ENCODE measurements at regions not wholly inside any gene's neighbourhood (a gene's known extent, or its start where the extent isn't known, plus 50 kb on each side); places are given as distances from the start of the nearest gene placed in this dataset.

DNA sequence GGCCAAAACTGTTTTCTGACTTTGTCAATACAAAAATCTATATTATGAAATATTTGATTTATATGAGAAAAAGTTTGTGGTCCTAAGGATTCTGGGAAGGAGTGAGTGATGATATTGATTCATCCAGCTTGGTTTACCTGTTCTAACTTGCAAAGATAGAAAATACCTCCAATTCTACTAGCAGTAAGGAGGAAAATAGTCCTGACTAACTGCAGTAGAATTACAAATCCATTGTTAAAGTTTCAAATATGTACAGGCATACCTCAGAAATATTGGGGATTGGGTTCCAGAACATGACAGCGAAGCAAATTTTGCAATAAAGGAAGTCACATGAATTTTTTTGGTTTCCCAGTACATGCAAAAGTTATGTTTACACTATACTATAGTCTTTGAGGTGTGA is 158.8 kb upstream of the CYRIA start:
- H3K27me3 Mint-ChIP-seq = peaks cover 0 to 13% (median 2%) of the 10 kb centered on the region in 5 donors
- Histone ChIP-seq H3K36me3 (ENCODE audit: control insufficient read depth in 2 of 3, insufficient read depth in 3 of 3, low read length in 3 of 3) (no peaks in the 10 kb centered on the region), H3K27me3 (ENCODE audit: control insufficient read depth in 2 of 2, insufficient read depth in 2 of 2, low read length in 2 of 2) (no peaks in the 10 kb centered on the region), H3K4me1 (ENCODE audit: control insufficient read depth in 2 of 2, insufficient read depth in 2 of 2, low read length in 2 of 2) (no peaks in the 10 kb centered on the region), H3K27ac (ENCODE audit: low read depth, low read length) (no peak overlapping the region), H3K4me3 (ENCODE audit: low read length) (no peak overlapping the region), H3K9me3 (ENCODE audit: control insufficient read depth in 2 of 3, low read length in 3 of 3) (no peaks in the 10 kb centered on the region)
- intact Hi-C loops (cut with micrococcal nuclease) = no loop called here
- no peak overlapping the region for H3K27ac Mint-ChIP-seq
- H3K4me1 Mint-ChIP-seq = no peaks in the 10 kb centered on the region
- ChIA-PET CTCF (no interaction called here), POLR2A (no interaction called here)
- peaks cover 0 to 1% (median 0%) of the 10 kb centered on the region in 11 donors for H3K9me3 Mint-ChIP-seq
- DNase-seq = no peak
- ATAC-seq = no peak
- no peaks in the 10 kb centered on the region for H3K36me3 Mint-ChIP-seq
- H3K4me3 Mint-ChIP-seq = no peak overlapping the region

DNA sequence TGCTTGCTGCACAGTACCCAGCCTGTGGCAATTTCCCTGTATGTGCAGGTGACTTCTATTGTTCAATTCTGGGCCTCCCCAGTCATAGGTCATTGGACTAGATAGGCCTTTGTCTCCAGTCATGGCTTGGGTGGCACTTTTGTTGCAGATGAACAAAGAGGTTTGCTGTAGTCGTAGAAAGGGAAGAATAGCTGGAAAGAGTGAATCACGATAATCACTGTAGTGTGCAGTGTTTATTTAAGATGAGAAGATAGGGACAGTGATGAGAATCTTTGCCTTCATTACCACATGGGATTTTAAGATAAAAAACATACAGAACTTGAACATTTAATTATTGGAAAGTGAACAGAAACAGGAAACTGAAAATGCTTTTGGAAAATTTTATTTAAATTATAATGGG is 156.1 kb upstream of the CYRIA start:
- no peaks in the 10 kb centered on the region for H3K36me3 Mint-ChIP-seq
- DNase-seq (no peak), ATAC-seq (no peak)
- no peaks in the 10 kb centered on the region for H3K9me3 ChIP-seq (ENCODE audit: control insufficient read depth in 2 of 3, low read length in 3 of 3)
- intact Hi-C loops (cut with micrococcal nuclease) = no loop called here
- H3K27me3 ChIP-seq (ENCODE audit: control insufficient read depth in 2 of 2, insufficient read depth in 2 of 2, low read length in 2 of 2) = no peaks in the 10 kb centered on the region
- H3K27ac Mint-ChIP-seq = peak overlapping the region in 1 of 9 donors; percentile 27
- H3K4me3 Mint-ChIP-seq = no peak overlapping the region
- ChIA-PET CTCF (no interaction called here), POLR2A (no interaction called here)
- H3K36me3 ChIP-seq (ENCODE audit: control insufficient read depth in 2 of 3, insufficient read depth in 3 of 3, low read length in 3 of 3) = no peaks in the 10 kb centered on the region
- no peak overlapping the region for H3K4me3 ChIP-seq (ENCODE audit: low read length)
- H3K27me3 Mint-ChIP-seq = peaks cover 0 to 7% (median 0%) of the 10 kb centered on the region in 5 donors
- H3K4me1 Mint-ChIP-seq = no peaks in the 10 kb centered on the region
- peaks cover 0 to 1% (median 0%) of the 10 kb centered on the region in 11 donors for H3K9me3 Mint-ChIP-seq
- no peaks in the 10 kb centered on the region for H3K4me1 ChIP-seq (ENCODE audit: control insufficient read depth in 2 of 2, insufficient read depth in 2 of 2, low read length in 2 of 2)
- H3K27ac ChIP-seq (ENCODE audit: low read depth, low read length) = no peak overlapping the region

DNA sequence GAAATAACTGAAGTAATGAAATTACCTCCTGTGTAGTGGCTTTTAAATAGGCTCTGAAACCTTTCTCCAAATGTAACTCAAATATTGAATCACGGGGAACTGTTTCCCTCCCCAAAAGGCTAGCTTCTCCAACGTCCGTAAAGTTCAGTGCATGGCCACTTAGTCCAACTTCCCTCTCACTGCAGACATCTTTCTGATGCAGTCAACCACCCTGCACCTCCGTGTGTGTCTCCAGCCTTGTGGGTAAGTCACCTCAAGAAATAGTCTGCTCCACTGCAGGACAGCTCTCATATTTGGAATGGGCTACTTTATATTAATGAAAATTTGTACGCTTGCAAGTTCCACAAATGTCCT is 152.5 kb upstream of the CYRIA start:
- no peaks in the 10 kb centered on the region for H3K27me3 ChIP-seq (ENCODE audit: control insufficient read depth in 2 of 2, insufficient read depth in 2 of 2, low read length in 2 of 2)
- ATAC-seq (no peak), DNase-seq (no peak)
- no peak overlapping the region for H3K27ac ChIP-seq (ENCODE audit: low read depth, low read length)
- H3K4me1 Mint-ChIP-seq = peaks cover 0 to 1% (median 0%) of the 10 kb centered on the region in 7 donors
- intact Hi-C loops (cut with micrococcal nuclease) = no loop called here
- no peaks in the 10 kb centered on the region for H3K9me3 ChIP-seq (ENCODE audit: control insufficient read depth in 2 of 3, low read length in 3 of 3)
- no peaks in the 10 kb centered on the region for H3K4me1 ChIP-seq (ENCODE audit: control insufficient read depth in 2 of 2, insufficient read depth in 2 of 2, low read length in 2 of 2)
- ChIA-PET CTCF (no interaction called here), POLR2A (no interaction called here)
- H3K36me3 Mint-ChIP-seq = no peaks in the 10 kb centered on the region
- H3K4me3 Mint-ChIP-seq = no peak overlapping the region
- peaks cover 0 to 7% (median 0%) of the 10 kb centered on the region in 5 donors for H3K27me3 Mint-ChIP-seq
- no peak overlapping the region for H3K4me3 ChIP-seq (ENCODE audit: low read length)
- H3K36me3 ChIP-seq (ENCODE audit: control insufficient read depth in 2 of 3, insufficient read depth in 3 of 3, low read length in 3 of 3) = no peaks in the 10 kb centered on the region
- no peak overlapping the region for H3K27ac Mint-ChIP-seq
- peaks cover 0 to 5% (median 0%) of the 10 kb centered on the region in 11 donors for H3K9me3 Mint-ChIP-seq

DNA sequence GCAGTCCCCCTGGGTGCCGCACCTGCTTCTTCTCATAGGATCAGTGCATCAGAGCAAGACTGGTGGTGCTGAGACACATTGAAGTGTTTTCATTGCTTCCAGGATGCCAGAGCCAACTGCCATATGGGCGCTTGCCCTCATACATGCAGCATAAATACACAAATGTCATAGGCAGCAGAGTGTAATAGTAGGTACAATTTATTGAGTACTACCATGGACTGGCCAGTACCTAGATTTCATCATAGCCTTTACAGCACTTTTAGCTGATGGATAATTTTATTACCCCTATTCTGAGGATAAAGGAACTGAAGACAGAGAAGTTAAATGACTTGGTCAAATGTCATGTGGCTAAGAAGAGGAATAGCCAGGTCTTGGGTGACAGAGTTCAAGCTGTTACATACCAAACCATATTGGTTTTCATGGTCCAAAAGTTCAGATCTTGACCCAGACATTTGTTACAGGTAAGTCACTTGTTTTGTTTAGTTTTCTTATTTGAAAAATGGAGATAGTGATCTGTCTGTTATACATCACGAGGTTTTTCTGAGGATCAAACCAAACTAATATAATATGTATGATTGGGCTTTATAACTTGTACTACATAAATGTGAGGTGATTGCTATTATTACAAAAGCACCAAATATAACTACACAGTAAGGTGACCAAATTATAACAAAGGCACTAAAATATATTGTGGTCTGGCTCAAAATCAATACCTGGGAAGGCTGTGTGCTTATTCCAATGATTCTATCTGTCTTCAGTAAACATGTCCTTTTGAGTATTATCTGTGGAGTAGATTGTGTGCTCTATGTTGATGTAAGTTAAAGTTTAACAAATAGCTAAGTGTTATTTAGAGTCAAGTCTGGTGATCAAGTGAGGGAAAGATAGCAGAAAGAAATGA is 151.9 kb upstream of the CYRIA start:
- intact Hi-C loops (cut with micrococcal nuclease) = no loop called here
- no peak for DNase-seq
- POLR2A ChIA-PET = no interaction called here
- Mint-ChIP-seq H3K27me3 (peaks cover 0 to 4% (median 0%) of the 10 kb centered on the region in 5 donors), H3K36me3 (no peaks in the 10 kb centered on the region), H3K4me3 (no peak overlapping the region), H3K4me1 (peaks cover 0 to 1% (median 0%) of the 10 kb centered on the region in 7 donors), H3K9me3 (peaks cover 0 to 5% (median 0%) of the 10 kb centered on the region in 11 donors), H3K27ac (no peak overlapping the region)
- no peaks in the 10 kb centered on the region for H3K4me1 ChIP-seq (ENCODE audit: control insufficient read depth in 2 of 2, insufficient read depth in 2 of 2, low read length in 2 of 2)
- no peak overlapping the region for H3K27ac ChIP-seq (ENCODE audit: low read depth, low read length)
- no peaks in the 10 kb centered on the region for H3K27me3 ChIP-seq (ENCODE audit: control insufficient read depth in 2 of 2, insufficient read depth in 2 of 2, low read length in 2 of 2)
- CTCF ChIA-PET = no interaction called here
- no peaks in the 10 kb centered on the region for H3K9me3 ChIP-seq (ENCODE audit: control insufficient read depth in 2 of 3, low read length in 3 of 3)
- no peak overlapping the region for H3K4me3 ChIP-seq (ENCODE audit: low read length)
- ATAC-seq = no peak
- H3K36me3 ChIP-seq (ENCODE audit: control insufficient read depth in 2 of 3, insufficient read depth in 3 of 3, low read length in 3 of 3) = no peaks in the 10 kb centered on the region

DNA sequence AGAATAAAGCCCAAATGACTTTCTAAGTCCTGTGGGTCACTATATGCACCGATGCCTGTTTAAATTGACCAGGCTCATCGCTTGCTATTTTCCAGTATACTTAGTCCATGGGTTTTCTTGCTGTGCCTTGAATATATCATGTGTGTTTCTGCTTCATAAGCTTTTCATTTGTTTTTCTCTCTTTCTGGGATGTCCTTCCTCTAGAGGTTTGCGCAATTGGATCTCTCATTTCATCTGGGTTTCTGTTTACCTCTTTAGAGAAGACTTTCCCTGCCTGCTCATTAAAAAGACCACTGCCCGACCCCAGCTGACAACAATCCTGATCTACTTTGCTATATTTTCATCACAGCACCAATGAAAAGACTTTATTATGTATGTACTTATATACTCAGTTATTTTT is 150.9 kb upstream of the CYRIA start:
- CTCF ChIA-PET = no interaction called here
- intact Hi-C loops (cut with micrococcal nuclease) = no loop called here

DNA sequence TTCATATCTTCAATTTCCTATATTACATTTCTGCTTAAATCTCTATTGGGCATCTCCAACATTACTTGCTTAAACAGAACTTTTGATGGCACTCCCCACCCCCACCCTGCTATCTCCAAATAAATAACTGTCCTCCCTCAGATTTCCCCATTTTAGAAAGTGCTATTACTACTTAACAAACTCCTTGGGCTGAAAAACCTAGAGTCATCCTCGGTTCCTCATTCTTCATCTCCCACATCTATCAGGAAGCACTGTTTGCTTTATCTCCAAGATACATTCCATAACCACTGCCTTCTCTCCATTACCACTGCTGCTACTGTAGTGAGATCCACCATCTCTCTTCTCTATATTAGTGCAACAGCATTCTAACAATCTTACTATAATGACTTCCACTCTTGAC is 150.4 kb upstream of the CYRIA start:
- H3K27me3 ChIP-seq (ENCODE audit: control insufficient read depth in 2 of 2, insufficient read depth in 2 of 2, low read length in 2 of 2) = no peaks in the 10 kb centered on the region
- Mint-ChIP-seq H3K9me3 (peaks cover 0 to 5% (median 0%) of the 10 kb centered on the region in 11 donors), H3K27me3 (no peaks in the 10 kb centered on the region), H3K4me3 (no peak overlapping the region), H3K27ac (no peak overlapping the region), H3K36me3 (no peaks in the 10 kb centered on the region), H3K4me1 (peaks cover 0 to 1% (median 0%) of the 10 kb centered on the region in 7 donors)
- H3K4me3 ChIP-seq (ENCODE audit: low read length) = no peak overlapping the region
- no peaks in the 10 kb centered on the region for H3K9me3 ChIP-seq (ENCODE audit: control insufficient read depth in 2 of 3, low read length in 3 of 3)
- H3K36me3 ChIP-seq (ENCODE audit: control insufficient read depth in 2 of 3, insufficient read depth in 3 of 3, low read length in 3 of 3) = no peaks in the 10 kb centered on the region
- ChIA-PET CTCF (no interaction called here), POLR2A (no interaction called here)
- ATAC-seq = no peak
- no peak overlapping the region for H3K27ac ChIP-seq (ENCODE audit: low read depth, low read length)
- no peak for DNase-seq
- intact Hi-C loops (cut with micrococcal nuclease) = no loop called here
- H3K4me1 ChIP-seq (ENCODE audit: control insufficient read depth in 2 of 2, insufficient read depth in 2 of 2, low read length in 2 of 2) = no peaks in the 10 kb centered on the region

More for the DNA sequence above, 150.9 kb upstream of the CYRIA start:
- ATAC-seq = no peak
- Histone ChIP-seq H3K4me3 (ENCODE audit: low read length) (no peak overlapping the region), H3K4me1 (ENCODE audit: control insufficient read depth in 2 of 2, insufficient read depth in 2 of 2, low read length in 2 of 2) (no peaks in the 10 kb centered on the region), H3K36me3 (ENCODE audit: control insufficient read depth in 2 of 3, insufficient read depth in 3 of 3, low read length in 3 of 3) (no peaks in the 10 kb centered on the region), H3K27me3 (ENCODE audit: control insufficient read depth in 2 of 2, insufficient read depth in 2 of 2, low read length in 2 of 2) (no peaks in the 10 kb centered on the region), H3K9me3 (ENCODE audit: control insufficient read depth in 2 of 3, low read length in 3 of 3) (no peaks in the 10 kb centered on the region), H3K27ac (ENCODE audit: low read depth, low read length) (no peak overlapping the region)
- Mint-ChIP-seq H3K4me1 (peaks cover 0 to 1% (median 0%) of the 10 kb centered on the region in 7 donors), H3K9me3 (peaks cover 0 to 5% (median 0%) of the 10 kb centered on the region in 11 donors), H3K4me3 (no peak overlapping the region), H3K27me3 (no peaks in the 10 kb centered on the region), H3K36me3 (no peaks in the 10 kb centered on the region), H3K27ac (no peak overlapping the region)
- POLR2A ChIA-PET = no interaction called here
- no peak for DNase-seq

DNA sequence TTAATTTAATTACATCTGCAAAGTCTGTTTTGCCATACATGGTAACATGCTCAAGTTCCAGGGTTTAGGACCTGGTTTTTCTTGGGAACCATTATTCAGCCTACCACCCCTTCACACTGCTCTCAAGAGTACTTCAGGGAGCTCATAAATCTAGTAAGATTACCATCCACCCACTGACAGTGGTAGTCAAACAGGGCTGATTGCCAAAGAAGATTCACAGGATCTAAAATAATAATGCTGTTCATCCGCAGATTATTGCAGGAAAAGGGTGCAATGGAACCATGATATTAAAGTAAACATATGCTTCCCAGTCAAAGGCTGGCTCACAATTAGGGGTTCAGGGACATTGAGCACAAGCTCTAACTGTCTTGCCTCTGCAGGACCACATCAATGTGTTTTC is 148.0 kb upstream of the CYRIA start:
- Histone ChIP-seq H3K27me3 (ENCODE audit: control insufficient read depth in 2 of 2, insufficient read depth in 2 of 2, low read length in 2 of 2) (no peaks in the 10 kb centered on the region), H3K27ac (ENCODE audit: low read depth, low read length) (no peak overlapping the region), H3K9me3 (ENCODE audit: control insufficient read depth in 2 of 3, low read length in 3 of 3) (no peaks in the 10 kb centered on the region), H3K4me1 (ENCODE audit: control insufficient read depth in 2 of 2, insufficient read depth in 2 of 2, low read length in 2 of 2) (no peaks in the 10 kb centered on the region), H3K36me3 (ENCODE audit: control insufficient read depth in 2 of 3, insufficient read depth in 3 of 3, low read length in 3 of 3) (no peaks in the 10 kb centered on the region), H3K4me3 (ENCODE audit: low read length) (no peak overlapping the region)
- ATAC-seq (no peak), DNase-seq (no peak)
- Mint-ChIP-seq H3K27ac (no peak overlapping the region), H3K4me3 (no peak overlapping the region), H3K9me3 (peaks cover 0 to 5% (median 0%) of the 10 kb centered on the region in 11 donors), H3K27me3 (no peaks in the 10 kb centered on the region), H3K36me3 (no peaks in the 10 kb centered on the region), H3K4me1 (peaks cover 0 to 1% (median 0%) of the 10 kb centered on the region in 7 donors)
- intact Hi-C loops (cut with micrococcal nuclease) = loop anchor here in 1 of 2 donors (1.0 kb wide), 1 partner anchor 38 kb away; no protein-coding TSS in a partner anchor
- POLR2A ChIA-PET = no interaction called here
- CTCF ChIA-PET = no interaction called here

Data from naive thymus-derived CD4-positive, alpha-beta T cell (primary cell).